CD14-positive monocyte (primary cell): ENCODE measurements at regions not wholly inside any gene's neighbourhood (a gene's known extent, or its start where the extent isn't known, plus 50 kb on each side); places are given as distances from the start of the nearest gene placed in this dataset.

Experiments
- DNase-seq, 3 donors: peaks; one replicate each; pipeline ENCODE4 v3.0.0-alpha.2; 2011 to 2022
- H2AFZ ChIP-seq: 2 replicates; pipeline ENCODE4 v1.6.0; 2012; ENCODE audit warnings: mild to moderate bottlenecking, low read depth, low read length, inconsistent platforms; ENCODE audit not compliant: insufficient read depth, poor library complexity, severe bottlenecking
- H3K27ac ChIP-seq, 2 donors: 1 replicate in 1 of 2; 2 replicates in 1 of 2; pipeline ENCODE4 v1.5.1; 2012 to 2013; ENCODE audit warnings: low read length in 2 of 2, control low read depth in 1 of 2, inconsistent platforms in 1 of 2, low read depth in 1 of 2, mild to moderate bottlenecking in 1 of 2
- H3K27me3 ChIP-seq, 2 donors: one replicate each; pipeline versions ENCODE4 v1.6.0 to v1.6.1; 2011 to 2013; ENCODE audit warnings: low read length in 2 of 2; ENCODE audit not compliant: control insufficient read depth in 2 of 2, insufficient read depth in 2 of 2
- H3K36me3 ChIP-seq, 2 donors: replicated peaks in 1 of 2; 1 replicate in 1 of 2; 2 replicates in 1 of 2; pipeline versions ENCODE4 v1.5.1 to v1.6.1; 2012 to 2013; ENCODE audit warnings: low read length in 2 of 2, control low read depth in 1 of 2, inconsistent platforms in 1 of 2, mild to moderate bottlenecking in 1 of 2; ENCODE audit not compliant: insufficient read depth in 2 of 2, control insufficient read depth in 1 of 2
- H3K4me1 ChIP-seq, 2 donors: 1 replicate in 1 of 2; 2 replicates in 1 of 2; pipeline versions ENCODE4 v1.5.1 to v1.6.1; 2012 to 2013; ENCODE audit warnings: low read length in 2 of 2, control low read depth in 1 of 2, inconsistent platforms in 1 of 2, mild to moderate bottlenecking in 1 of 2, moderate library complexity in 1 of 2; ENCODE audit not compliant: insufficient read depth in 2 of 2, control insufficient read depth in 1 of 2
- H3K4me2 ChIP-seq: replicated peaks from 2 replicates; pipeline ENCODE3; 2012; ENCODE audit warnings: low read length, moderate library complexity, mild to moderate bottlenecking; ENCODE audit not compliant: poor library complexity, severe bottlenecking; ENCODE audit errors: extremely low read depth
- H3K4me3 ChIP-seq, 3 experiments: fragments of 200-600 bp in 1 of 3; sonication (generic) in 1 of 3; replicated peaks in 1 of 3; 1 replicate in 2 of 3; 2 replicates in 1 of 3; pipeline ENCODE4 v1.5.1; 2011 to 2013; ENCODE audit warnings: low read length in 3 of 3, mild to moderate bottlenecking in 3 of 3, control low read depth in 2 of 3, low read depth in 2 of 3, inconsistent platforms in 1 of 3, moderate library complexity in 1 of 3
- H3K79me2 ChIP-seq: 2 replicates; pipeline ENCODE4 v1.6.0; 2012; ENCODE audit warnings: mild to moderate bottlenecking, control low read depth, inconsistent platforms, low read length, moderate library complexity; ENCODE audit not compliant: insufficient read depth
- H3K9ac ChIP-seq: 2 replicates; pipeline ENCODE4 v1.6.0; 2017; ENCODE audit warnings: low read length, mild to moderate bottlenecking; ENCODE audit not compliant: insufficient read depth, poor library complexity, severe bottlenecking
- H3K9me3 ChIP-seq, 2 donors: replicated peaks in 1 of 2; 1 replicate in 1 of 2; 2 replicates in 1 of 2; pipeline versions ENCODE4 v1.5.1 to v1.6.1; 2012 to 2013; ENCODE audit warnings: low read length in 2 of 2, control low read depth in 1 of 2; ENCODE audit not compliant: control insufficient read depth in 1 of 2, insufficient read depth in 1 of 2
- H4K20me1 ChIP-seq: 2 replicates; pipeline ENCODE4 v1.6.0; 2012; ENCODE audit warnings: mild to moderate bottlenecking, low read length, control low read depth, moderate library complexity; ENCODE audit not compliant: insufficient read depth
- H3K27ac Mint-ChIP-seq, 7 donors: one replicate each; pipeline ENCODE4 v1.8.0; 2020; ENCODE audit warnings: mild to moderate bottlenecking in 7 of 7, mixed read lengths in 7 of 7, moderate library complexity in 6 of 7, inconsistent platforms in 2 of 7
- H3K27me3 Mint-ChIP-seq, 3 donors: one replicate each; pipeline ENCODE4 v1.8.0; 2021 to 2022; ENCODE audit warnings: low read depth in 3 of 3, mild to moderate bottlenecking in 3 of 3, mixed read lengths in 3 of 3, moderate library complexity in 3 of 3, inconsistent platforms in 1 of 3
- H3K36me3 Mint-ChIP-seq, 2 donors: one replicate each; pipeline ENCODE4 v1.8.0; 2020; ENCODE audit warnings: mixed read lengths in 2 of 2, inconsistent platforms in 1 of 2, mild to moderate bottlenecking in 1 of 2
- H3K4me1 Mint-ChIP-seq: one replicate; pipeline ENCODE4 v1.8.0; 2020; ENCODE audit warnings: mild to moderate bottlenecking, mixed read lengths
- H3K4me3 Mint-ChIP-seq, 2 donors: one replicate each; pipeline ENCODE4 v1.8.0; 2020; ENCODE audit warnings: mild to moderate bottlenecking in 2 of 2, mixed read lengths in 2 of 2, moderate library complexity in 1 of 2
- H3K9me3 Mint-ChIP-seq, 7 donors: one replicate each; pipeline ENCODE4 v1.8.0; 2020 to 2022; ENCODE audit warnings: mixed read lengths in 7 of 7, mild to moderate bottlenecking in 6 of 7, moderate library complexity in 6 of 7, inconsistent platforms in 2 of 7
- CTCF ChIP-seq: fragments of 200-600 bp; IDR thresholded peaks from one replicate; pipeline ENCODE4 v1.8.0; 2022; ENCODE audit warnings: antibody characterized with exemption, mild to moderate bottlenecking
- WGBS: methylation state at CpG from one replicate; pipeline ENCODE4 v1.1.5; 2013; ENCODE audit warnings: missing lambda C conversion rate; ENCODE audit not compliant: insufficient coverage; 5-methylcytosine and 5-hydroxymethylcytosine counted together
- intact Hi-C, 2 donors: fragments of 100-400 bp; cut with micrococcal nuclease; formaldehyde crosslinking; loops; one replicate each; pipeline versions ENCODE4 v1.15.0 to v1.15.1; 2023

GRCh38 chr18:10038268-10038667, 124.5 kb downstream of the VAPA start:
- WGBS, result 90% methylated on average over 2 of the region's 2 CpGs
- no peaks in the 10 kb centered on the region for H3K27me3 ChIP-seq
- H3K27me3 Mint-ChIP-seq, result peaks cover 2 to 8% (median 4%) of the 10 kb centered on the region in 3 donors

DNA sequence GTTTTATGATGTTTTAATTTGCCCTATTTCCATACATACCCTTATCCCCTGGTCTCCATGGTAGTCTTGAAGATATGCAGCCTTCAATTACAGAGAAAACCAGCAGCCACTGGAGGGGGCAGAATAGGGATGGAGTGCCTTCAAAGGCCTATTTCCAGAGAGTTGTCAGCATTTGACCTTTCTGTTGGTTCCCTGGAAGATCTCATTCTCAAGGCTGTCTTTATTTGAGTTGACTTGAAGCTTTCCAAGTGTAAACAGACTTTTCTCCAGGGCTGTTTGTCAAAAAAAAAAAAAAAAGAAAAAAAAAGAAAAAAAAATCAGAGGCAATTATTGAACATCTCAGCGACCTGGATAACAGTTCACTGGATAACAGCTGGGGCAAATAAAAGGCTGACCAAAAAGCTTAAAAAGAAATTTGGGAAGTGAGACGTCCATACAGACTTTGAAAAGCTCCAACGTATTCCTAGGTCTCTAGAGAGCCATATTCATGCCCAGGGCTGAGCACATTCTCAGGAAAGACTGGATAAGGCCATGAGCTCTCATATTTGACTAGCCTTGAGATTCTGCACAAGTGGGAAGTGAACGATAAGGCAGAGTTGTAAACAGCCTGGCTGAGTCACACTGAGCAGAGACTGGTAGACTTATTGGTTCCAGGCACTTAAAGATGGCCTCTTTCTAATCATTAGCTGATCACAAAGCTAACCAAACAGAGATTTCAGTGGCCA, 126.6 kb downstream of the VAPA start:
- no peak overlapping the region for H3K27ac ChIP-seq
- H3K9me3 ChIP-seq, result peaks cover 16 to 28% of the 10 kb centered on the region in 2 donors
- no peak for TF ChIP-seq CTCF
- H3K9ac ChIP-seq, result no peak overlapping the region
- DNase-seq, result no peak
- H3K4me1 ChIP-seq, result peaks cover 0 to 6% of the 10 kb centered on the region in 2 donors
- no peaks in the 10 kb centered on the region for H4K20me1 ChIP-seq
- WGBS, result 83% methylated on average over 4 of the region's 4 CpGs
- no peaks in the 10 kb centered on the region for H3K27me3 ChIP-seq
- peaks cover 15 to 23% (median 18%) of the 10 kb centered on the region in 7 donors for H3K9me3 Mint-ChIP-seq
- H3K4me2 ChIP-seq, result no peak overlapping the region
- H3K36me3 ChIP-seq, result no peaks in the 10 kb centered on the region
- H3K4me3 Mint-ChIP-seq, result no peak overlapping the region
- H3K79me2 ChIP-seq, result no peaks in the 10 kb centered on the region
- H2AFZ ChIP-seq, result no peak overlapping the region
- H3K27me3 Mint-ChIP-seq, result peaks cover under 1 to 8% (median 4%) of the 10 kb centered on the region in 3 donors
- no peak overlapping the region for H3K4me3 ChIP-seq
- no peak overlapping the region for H3K27ac Mint-ChIP-seq
- intact Hi-C loops, result loop anchor here in 1 of 2 donors (10.0 kb wide), 1 partner anchor 74 kb away; no protein-coding TSS in a partner anchor
- H3K36me3 Mint-ChIP-seq, result peaks cover 2 to 3% of the 10 kb centered on the region in 2 donors
- H3K4me1 Mint-ChIP-seq, result peaks cover 9% of the 10 kb centered on the region

More at GRCh38 chr18:10038268-10038667, 124.5 kb downstream of the VAPA start:
- DNase-seq, result no peak
- Histone ChIP-seq H3K4me3 (no peak overlapping the region), H2AFZ (no peak overlapping the region), H3K9ac (no peak overlapping the region), H3K79me2 (no peaks in the 10 kb centered on the region), H3K4me1 (peaks cover 0 to 5% of the 10 kb centered on the region in 2 donors), H4K20me1 (no peaks in the 10 kb centered on the region), H3K4me2 (no peak overlapping the region), H3K36me3 (no peaks in the 10 kb centered on the region), H3K27ac (no peak overlapping the region), H3K9me3 (peaks cover 10 to 21% of the 10 kb centered on the region in 2 donors)
- no peak for TF ChIP-seq CTCF
- Mint-ChIP-seq H3K9me3 (peaks cover 11 to 20% (median 17%) of the 10 kb centered on the region in 7 donors), H3K4me3 (no peak overlapping the region), H3K27ac (no peak overlapping the region), H3K36me3 (peaks cover 2 to 3% of the 10 kb centered on the region in 2 donors), H3K4me1 (peaks cover 7% of the 10 kb centered on the region)
- intact Hi-C loops, result no loop called here
